HepG2 (cell line): ENCODE measurements at regions not wholly inside any gene's neighbourhood (a gene's known extent, or its start where the extent isn't known, plus 50 kb on each side); places are given as distances from the start of the nearest gene placed in this dataset.

Source experiments
- ATAC-seq: fragments of 200-7000 bp; cut with Tn5 transposase; 3 replicates; pipeline ENCODE4 v1.9.1; 2020; ENCODE audit warnings: mild to moderate bottlenecking, moderate library complexity
- BruUV-seq: library from RNA; stranded (reverse); fragments of 400-500 nt; replicated peaks from 2 replicates; lab custom pipeline; 2021; lab: Mats Ljungman, UMichigan
- CTCF ChIA-PET: fragments of 300-600 bp; formaldehyde crosslinking; extraction: SDS; loops from one replicate; lab custom pipeline; 2021; ENCODE audit warnings: low total read pairs, inconsistent platforms, low intra/inter-chr PET ratio; lab: Yijun Ruan, JAX
- POLR2A ChIA-PET: fragments of 350-600 bp; sonication (Branson Sonifier 250); formaldehyde crosslinking; loops from one replicate; lab custom pipeline; 2020; ENCODE audit warnings: antibody characterized with exemption, inconsistent platforms; lab: Yijun Ruan, JAX
- DNase-seq: peaks from one replicate; pipeline ENCODE4 v3.0.0-alpha.2; 2015; ENCODE audit warnings: low spot score
- FAIRE-seq: peaks from 3 replicates; lab custom pipeline; 2011; peaks lifted over from hg19 to GRCh38; lab: Jason Lieb, UNC
- H2AFZ ChIP-seq: one replicate; pipeline ENCODE4 v1.6.1; 2011; ENCODE audit warnings: low read length, inconsistent platforms
- H3K27ac ChIP-seq: fragments of 300-600 bp; 3 replicates; pipeline ENCODE4 v1.8.0; 2011; ENCODE audit warnings: mixed run types, mild to moderate bottlenecking, mixed read lengths, low read length, inconsistent platforms; ENCODE audit not compliant: insufficient read depth; ENCODE audit errors: extremely low read length
- H3K27me3 ChIP-seq, 2 experiments: fragments of 200-600 bp in 1 of 2; 2 replicates in 1 of 2; 3 replicates in 1 of 2; pipeline versions ENCODE4 v1.6.0 to v1.8.0; 2011; ENCODE audit warnings: low read length in 2 of 2, mild to moderate bottlenecking in 2 of 2, moderate library complexity in 2 of 2, inconsistent platforms in 1 of 2; ENCODE audit not compliant: insufficient read depth in 2 of 2, control insufficient read depth in 1 of 2
- H3K36me3 ChIP-seq, 2 experiments: fragments of 200-600 bp in 1 of 2; replicated peaks in 1 of 2; 2 replicates in 1 of 2; 3 replicates in 1 of 2; pipeline versions ENCODE4 v1.5.1 to v1.8.0; 2011; ENCODE audit warnings: low read length in 2 of 2, inconsistent platforms in 1 of 2; ENCODE audit not compliant: insufficient read depth in 2 of 2, control insufficient read depth in 1 of 2
- H3K4me1 ChIP-seq: 2 replicates; pipeline ENCODE4 v1.5.1; 2012; ENCODE audit warnings: low read length, inconsistent platforms; ENCODE audit not compliant: insufficient read depth
- H3K4me2 ChIP-seq: 2 replicates; pipeline ENCODE4 v1.6.0; 2011; ENCODE audit warnings: low read depth, low read length, inconsistent platforms
- H3K4me3 ChIP-seq, 3 experiments: fragments of 200-600 bp in 1 of 3; sonication (generic), shearing (Covaris generic) in 1 of 3; replicated peaks in 1 of 3; 2 replicates each; pipeline ENCODE4 v1.5.1; 2011 to 2016; ENCODE audit warnings: low read length in 3 of 3, inconsistent platforms in 2 of 3, low read depth in 2 of 3, mild to moderate bottlenecking in 2 of 3, control low read depth in 1 of 3, mixed read lengths in 1 of 3; ENCODE audit not compliant: insufficient read depth in 1 of 3
- H3K79me2 ChIP-seq: one replicate; pipeline ENCODE4 v1.6.1; 2011; ENCODE audit warnings: low read length, inconsistent platforms; ENCODE audit not compliant: insufficient read depth
- H3K9ac ChIP-seq: 2 replicates; pipeline ENCODE4 v1.6.0; 2011; ENCODE audit warnings: mild to moderate bottlenecking, low read depth, low read length, inconsistent platforms; ENCODE audit not compliant: insufficient read depth
- H3K9me3 ChIP-seq: 2 replicates; pipeline ENCODE4 v1.5.1; 2012; ENCODE audit warnings: mild to moderate bottlenecking, low read length
- H4K20me1 ChIP-seq: 2 replicates; pipeline ENCODE4 v1.6.0; 2011; ENCODE audit warnings: inconsistent platforms, mild to moderate bottlenecking, low read length, moderate library complexity; ENCODE audit not compliant: insufficient read depth
- MAX ChIP-seq: IDR thresholded peaks from 2 replicates; pipeline ENCODE4 v1.6.1; 2012; ENCODE audit warnings: inconsistent platforms
- NFYB ChIP-seq: sonication (generic); formaldehyde crosslinking; IDR thresholded peaks from 2 replicates; pipeline ENCODE4 v1.4.0; 2020; ENCODE audit warnings: missing genetic modification reagents
- NFYC ChIP-seq: IDR thresholded peaks from 2 replicates; pipeline ENCODE4 v1.6.1; 2016; ENCODE audit warnings: missing genetic modification reagents, missing compliant biosample characterization
- STAT5B ChIP-seq: sonication (generic); formaldehyde crosslinking; IDR thresholded peaks from 2 replicates; pipeline ENCODE4 v1.4.0; 2020; ENCODE audit warnings: missing genetic modification reagents
- TAF1 ChIP-seq: sonication (generic); formaldehyde crosslinking; IDR thresholded peaks from 2 replicates; pipeline ENCODE4 v1.4.0; 2020; ENCODE audit warnings: missing genetic modification reagents
- WGBS: methylation state at CpG from one replicate; pipeline ENCODE4 v1.1.6; 2017; ENCODE audit warnings: low lambda C conversion rate; 5-methylcytosine and 5-hydroxymethylcytosine counted together
- in situ Hi-C: cut with HindIII; loops from 2 replicates; pipeline ENCODE4 v1.10.0; 2017; ENCODE audit warnings: low pct_unique_long_range_greater_than_20kb; ENCODE audit not compliant: extremely low pct_ligation_motif_present
- intact Hi-C: fragments of 100-400 bp; cut with micrococcal nuclease; formaldehyde crosslinking; loops from one replicate; pipeline ENCODE4 v1.10.0; 2022; ENCODE audit not compliant: unreplicated experiment

DNA sequence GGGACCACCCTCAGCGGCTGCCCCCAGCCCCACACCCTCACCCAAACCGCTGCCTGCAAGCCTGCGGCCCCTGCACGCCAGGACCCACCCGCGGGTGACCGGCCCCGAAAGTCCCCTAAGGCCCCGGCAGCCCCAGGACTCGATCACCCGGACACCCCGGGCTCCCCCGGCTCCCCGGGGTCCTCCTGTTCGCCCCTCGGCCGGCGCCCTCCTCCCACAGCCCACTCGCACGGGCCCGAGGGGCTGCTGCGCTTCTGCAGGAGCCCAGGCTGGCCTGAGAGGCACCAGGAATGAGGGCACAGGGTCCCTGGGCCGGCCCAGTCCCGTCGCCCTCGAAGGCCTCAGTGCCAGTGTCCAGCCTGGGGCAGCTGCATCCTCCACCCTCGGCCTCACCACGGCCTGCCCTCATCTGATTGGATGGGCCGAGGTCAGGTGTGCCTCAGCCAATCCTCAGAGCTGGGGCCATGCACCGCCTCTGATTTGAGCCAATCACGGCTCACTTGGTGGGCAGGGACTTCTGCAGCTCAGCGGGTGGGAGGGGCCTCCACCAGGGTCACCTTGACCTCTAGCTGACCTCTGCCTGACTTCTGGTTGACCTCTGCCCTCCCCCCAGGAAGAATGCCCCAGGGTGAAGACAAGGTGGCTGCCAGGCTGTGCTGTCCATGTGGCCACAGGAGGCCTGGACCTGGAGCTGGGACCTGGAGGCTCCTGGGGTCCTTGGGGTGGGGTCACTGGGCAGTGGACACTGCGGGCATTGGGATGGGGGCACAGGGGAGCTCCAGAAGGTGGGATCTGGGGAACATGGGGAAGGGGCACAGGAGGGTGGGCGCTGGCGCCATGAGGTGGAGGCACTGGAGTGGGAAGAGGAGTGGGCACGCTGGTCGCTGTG, 97.6 kb upstream of the NKX1-1 start:
- CTCF ChIA-PET: no interaction called here
- no peak overlapping the region for H3K27ac ChIP-seq
- DNase-seq: no peak
- TF ChIP-seq NFYB (peak; percentile 48), NFYC (CRISPR knock-in tag) (peak; percentile 49; the same call in 1 of the 2 replicates), STAT5B (CRISPR knock-in tag) (no peak)
- TF ChIP-seq, all 625 proteins: peak for 2
- FAIRE-seq (no peak), ATAC-seq (peak; percentile 12)
- Histone ChIP-seq H3K4me2 (no peak overlapping the region), H3K36me3 (no peaks in the 10 kb centered on the region), H3K9ac (no peak overlapping the region), H3K27me3 (peaks cover 7 to 38% of the 10 kb centered on the region in 2 experiments; a peak in 3 of 5 replicates), H2AFZ (no peak overlapping the region), H3K4me3 (no peak overlapping the region), H4K20me1 (no peaks in the 10 kb centered on the region), H3K4me1 (peaks cover 8% of the 10 kb centered on the region; the same call in 1 of the 2 replicates), H3K79me2 (no peaks in the 10 kb centered on the region), H3K9me3 (no peaks in the 10 kb centered on the region)
- POLR2A ChIA-PET: no interaction called here
- 22% methylated on average over 4 of the region's 37 CpGs for WGBS
- in situ Hi-C loops (no loop called here), intact Hi-C loops (no loop called here)
- BruUV-seq: no TSS peak

DNA sequence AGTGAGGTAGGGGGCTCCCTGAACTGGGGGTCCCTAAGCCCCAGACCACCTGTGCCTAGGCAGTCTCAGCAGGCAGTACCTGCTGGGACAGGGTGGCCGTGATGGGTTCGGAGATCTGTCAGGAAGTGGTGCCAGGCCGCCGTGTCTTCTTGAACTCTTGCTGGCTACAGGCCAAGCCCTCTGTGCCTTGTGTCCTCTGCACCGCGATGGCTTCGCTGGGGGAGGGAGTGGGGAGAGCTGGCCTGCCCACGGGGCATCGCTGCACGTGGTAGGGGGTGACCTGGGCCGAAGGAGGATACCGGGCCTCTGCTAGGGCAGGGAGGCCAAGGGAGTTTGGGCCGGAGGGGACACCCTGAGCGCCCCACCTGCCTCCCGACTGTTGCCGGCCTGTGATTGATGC, 96.7 kb upstream of the NKX1-1 start:
- Histone ChIP-seq H3K4me1 (peaks cover 8% of the 10 kb centered on the region; the same call in 1 of the 2 replicates), H3K36me3 (no peaks in the 10 kb centered on the region), H3K9ac (no peak overlapping the region), H2AFZ (no peak overlapping the region), H3K9me3 (no peaks in the 10 kb centered on the region), H3K79me2 (no peaks in the 10 kb centered on the region), H3K4me2 (no peak overlapping the region), H4K20me1 (no peaks in the 10 kb centered on the region), H3K27ac (no peak overlapping the region), H3K4me3 (no peak overlapping the region), H3K27me3 (peaks cover 6 to 33% of the 10 kb centered on the region in 2 experiments; a peak in 3 of 5 replicates)
- 67% methylated on average over 9 of the region's 16 CpGs for WGBS
- CTCF ChIA-PET: no interaction called here
- DNase-seq (no peak), ATAC-seq (no peak), FAIRE-seq (no peak)
- in situ Hi-C loops (no loop called here), intact Hi-C loops (no loop called here)
- no TSS peak for BruUV-seq
- TF ChIP-seq TAF1 (CRISPR knock-in tag) (no peak), MAX (peak; percentile 42; the same call in 1 of the 2 replicates)
- POLR2A ChIA-PET: no interaction called here
